AG09309 (cell line): ENCODE measurements at regions not wholly inside any gene's neighbourhood (a gene's known extent, or its start where the extent isn't known, plus 50 kb on each side); places are given as distances from the start of the nearest gene placed in this dataset.

Source experiments
- DNase-seq: peaks from one replicate; pipeline ENCODE4 v3.0.0-alpha.2; 2010; ENCODE audit warnings: low read depth
- H3K4me3 ChIP-seq: 2 replicates; pipeline ENCODE4 v1.5.1; 2011; ENCODE audit warnings: mild to moderate bottlenecking, low read depth, low read length, moderate library complexity; ENCODE audit not compliant: control insufficient read depth
- TF ChIP-seq, protein P1 (sequence below): IDR thresholded peaks from 2 replicates; pipeline ENCODE4 v1.5.1; 2011; ENCODE audit warnings: mild to moderate bottlenecking, low read depth, low read length, inconsistent platforms; ENCODE audit not compliant: insufficient read depth, control insufficient read depth; ENCODE audit errors: missing control alignments

DNA sequence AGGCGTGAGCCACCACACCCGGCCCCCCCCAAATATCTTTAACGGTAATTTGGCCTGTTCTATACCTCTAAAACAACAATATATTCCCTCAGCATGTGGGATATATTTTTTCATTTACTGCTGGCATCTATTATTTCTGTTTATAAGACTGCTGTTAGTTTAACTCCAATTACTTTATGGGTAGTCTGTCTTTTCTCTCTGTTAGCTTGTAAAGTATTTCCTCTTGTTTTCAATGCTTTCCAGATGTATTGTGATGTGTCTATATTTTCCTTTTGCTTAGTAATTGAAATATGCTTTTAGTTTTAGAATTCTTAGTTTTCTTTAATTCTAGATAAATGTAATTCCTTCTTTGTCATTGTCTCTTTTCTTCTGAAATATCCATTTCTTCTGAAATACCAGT lies 445.8 kb downstream of the ANKRD50 start:
- TF ChIP-seq, protein P1, sequence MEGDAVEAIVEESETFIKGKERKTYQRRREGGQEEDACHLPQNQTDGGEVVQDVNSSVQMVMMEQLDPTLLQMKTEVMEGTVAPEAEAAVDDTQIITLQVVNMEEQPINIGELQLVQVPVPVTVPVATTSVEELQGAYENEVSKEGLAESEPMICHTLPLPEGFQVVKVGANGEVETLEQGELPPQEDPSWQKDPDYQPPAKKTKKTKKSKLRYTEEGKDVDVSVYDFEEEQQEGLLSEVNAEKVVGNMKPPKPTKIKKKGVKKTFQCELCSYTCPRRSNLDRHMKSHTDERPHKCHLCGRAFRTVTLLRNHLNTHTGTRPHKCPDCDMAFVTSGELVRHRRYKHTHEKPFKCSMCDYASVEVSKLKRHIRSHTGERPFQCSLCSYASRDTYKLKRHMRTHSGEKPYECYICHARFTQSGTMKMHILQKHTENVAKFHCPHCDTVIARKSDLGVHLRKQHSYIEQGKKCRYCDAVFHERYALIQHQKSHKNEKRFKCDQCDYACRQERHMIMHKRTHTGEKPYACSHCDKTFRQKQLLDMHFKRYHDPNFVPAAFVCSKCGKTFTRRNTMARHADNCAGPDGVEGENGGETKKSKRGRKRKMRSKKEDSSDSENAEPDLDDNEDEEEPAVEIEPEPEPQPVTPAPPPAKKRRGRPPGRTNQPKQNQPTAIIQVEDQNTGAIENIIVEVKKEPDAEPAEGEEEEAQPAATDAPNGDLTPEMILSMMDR = no peak
- no peak for DNase-seq
- H3K4me3 ChIP-seq = no peak overlapping the region

DNA sequence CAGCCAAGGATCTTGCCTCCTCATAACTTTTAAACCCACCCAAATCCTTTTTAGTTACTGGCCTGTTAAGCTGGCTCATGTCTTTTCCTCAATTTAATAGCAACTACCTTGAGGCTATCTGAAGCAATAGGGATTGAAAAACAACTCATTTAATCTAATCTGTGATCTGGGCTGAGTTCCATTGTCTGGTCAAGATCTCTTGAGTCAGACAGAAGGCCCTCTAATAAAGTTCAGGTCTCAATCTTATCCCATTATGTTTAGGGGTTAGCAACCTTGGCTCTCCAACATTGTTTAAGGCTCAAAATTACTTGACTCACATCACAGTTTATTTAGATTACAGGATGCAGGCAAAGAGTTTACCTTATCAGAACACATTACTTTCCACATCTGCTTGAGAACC lies 436.1 kb downstream of the ANKRD50 start:
- DNase-seq = no peak
- no peak overlapping the region for H3K4me3 ChIP-seq
- TF ChIP-seq, protein P1 = no peak

DNA sequence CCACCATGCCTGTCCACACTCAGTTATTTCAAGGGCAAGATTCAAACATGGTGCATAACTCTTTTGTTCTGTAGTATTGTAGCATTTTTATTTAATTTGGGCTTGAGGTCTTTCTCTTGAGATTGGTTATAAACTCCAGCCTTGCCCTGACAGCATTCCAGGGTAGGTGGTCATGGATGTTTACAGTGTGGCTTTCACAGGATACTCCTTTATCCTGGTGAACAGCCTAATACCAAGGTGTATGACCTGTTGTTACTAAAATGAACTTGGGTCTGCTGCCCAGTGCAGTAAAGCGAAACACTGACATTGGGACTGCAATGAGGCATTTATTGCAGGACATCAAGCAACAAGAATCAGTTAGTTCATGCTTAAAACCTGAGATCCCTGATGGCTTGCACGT lies 434.8 kb downstream of the ANKRD50 start:
- no peak overlapping the region for H3K4me3 ChIP-seq
- TF ChIP-seq, protein P1 = no peak
- no peak for DNase-seq

DNA sequence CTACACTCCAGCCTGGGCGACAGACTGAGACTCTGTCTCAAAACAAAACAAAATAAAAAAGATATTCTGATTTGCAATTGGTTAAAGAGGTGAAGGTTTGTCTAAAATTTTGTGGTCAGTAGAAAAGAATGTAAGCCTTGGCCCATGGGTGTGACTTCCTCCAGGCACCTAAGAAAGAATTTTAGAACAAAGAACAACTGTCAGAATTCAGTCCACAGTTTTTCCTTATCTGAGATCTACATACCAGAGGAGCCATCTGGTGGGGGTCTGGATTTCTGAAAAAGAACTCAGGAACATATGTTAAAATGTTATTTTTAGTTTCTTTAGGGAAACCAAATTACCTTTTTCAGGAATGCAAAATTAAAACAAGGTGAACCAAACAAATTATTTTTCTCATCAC lies 434.1 kb downstream of the ANKRD50 start:
- no peak overlapping the region for H3K4me3 ChIP-seq
- DNase-seq = no peak
- TF ChIP-seq, protein P1 = no peak

DNA sequence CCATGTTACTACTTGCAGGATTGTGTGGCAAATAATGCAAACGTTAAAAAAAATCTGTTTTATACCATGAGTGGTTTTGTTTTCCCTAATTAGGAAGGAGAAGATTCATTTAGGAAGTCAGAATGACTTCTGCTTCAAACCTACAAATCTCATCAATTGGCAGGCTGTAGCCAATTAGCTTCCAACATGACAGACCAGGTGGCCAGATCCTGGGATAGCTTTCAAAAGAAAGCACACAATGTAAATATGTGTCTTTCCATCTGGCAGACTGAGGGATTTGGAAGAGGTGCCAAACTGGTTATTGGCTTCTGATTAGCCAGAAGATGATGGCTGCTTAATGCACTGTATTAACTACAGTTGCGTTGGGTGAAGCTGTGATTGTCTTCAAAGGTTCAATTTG lies 432.8 kb downstream of the ANKRD50 start:
- no peak for DNase-seq
- TF ChIP-seq, protein P1 = no peak

DNA sequence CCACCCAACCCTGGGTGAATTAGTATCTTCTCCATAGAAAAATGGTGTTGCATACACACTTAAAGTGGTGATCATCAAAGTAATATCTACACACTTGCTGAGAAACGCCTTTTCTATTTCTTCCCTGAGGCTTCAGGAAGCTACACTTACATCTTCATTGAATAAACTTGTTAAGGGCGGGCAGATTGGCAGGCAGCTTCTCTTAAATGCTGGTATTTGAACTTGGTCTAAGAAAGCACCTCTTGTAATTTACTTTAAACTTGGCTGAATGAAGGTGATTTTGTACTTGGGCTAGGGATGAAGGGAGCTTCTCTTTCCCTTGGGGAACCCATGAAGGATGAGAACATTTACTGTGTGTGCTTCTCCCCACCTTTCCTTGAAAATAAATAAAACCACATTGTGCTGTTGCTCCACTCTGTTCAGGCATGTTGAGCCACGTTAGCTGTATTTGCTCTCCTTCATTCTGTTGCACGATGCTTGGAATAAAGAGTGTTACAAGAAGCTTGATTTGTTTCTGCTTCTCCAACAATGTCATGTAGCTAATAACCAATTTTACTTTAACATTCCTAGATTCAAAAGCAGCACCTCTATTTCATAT lies 430.1 kb downstream of the ANKRD50 start:
- TF ChIP-seq, protein P1 = no peak
- H3K4me3 ChIP-seq = no peak overlapping the region
- DNase-seq = no peak

More for the DNA sequence above, 432.8 kb downstream of the ANKRD50 start:
- H3K4me3 ChIP-seq = no peak overlapping the region
